HepG2 (cell line): ENCODE measurements at regions not wholly inside any gene's neighbourhood (a gene's known extent, or its start where the extent isn't known, plus 50 kb on each side); places are given as distances from the start of the nearest gene placed in this dataset.
A peak's percentile ranks its signal among the peaks of the same experiment; 100 is the strongest.

Source experiments
- CBX2 ChIP-seq, 2 experiments: fragments of 200-600 bp in 1 of 2; sonication (generic); formaldehyde crosslinking in 1 of 2; IDR thresholded peaks; 2 replicates each; pipeline versions ENCODE4 v1.7.0 to v1.8.1; 2018 to 2022; ENCODE audit warnings: low read depth in 2 of 2, low read length in 1 of 2, mild to moderate bottlenecking in 1 of 2, missing genetic modification reagents in 1 of 2
- CCDC6 ChIP-seq: sonication (generic); formaldehyde crosslinking; IDR thresholded peaks from 2 replicates; pipeline ENCODE4 v1.8.1; 2022; ENCODE audit warnings: mild to moderate bottlenecking, missing genetic modification reagents, moderate library complexity
- CREB1 ChIP-seq, 2 experiments: fragments of 450-650 bp in 1 of 2; IDR thresholded peaks; 2 replicates each; pipeline ENCODE4 v1.6.1; 2016 to 2017; ENCODE audit warnings: control low read depth in 1 of 2, mild to moderate bottlenecking in 1 of 2, missing compliant biosample characterization in 1 of 2, missing genetic modification characterization in 1 of 2
- DNMT3B ChIP-seq: conservative IDR thresholded peaks from 2 replicates; pipeline ENCODE4 v1.6.1; 2016; ENCODE audit warnings: missing biosample characterization, control low read depth
- LCORL ChIP-seq, 2 experiments: fragments of 450-650 bp in 1 of 2; sonication (generic) in 1 of 2; formaldehyde crosslinking in 1 of 2; IDR thresholded peaks; 2 replicates each; pipeline versions ENCODE4 v1.5.0 to v1.6.1; 2017 to 2020; ENCODE audit warnings: antibody characterized with exemption in 1 of 2, missing genetic modification reagents in 1 of 2
- MAF1 ChIP-seq: sonication (generic); formaldehyde crosslinking; IDR thresholded peaks from 2 replicates; pipeline ENCODE4 v1.5.0; 2020; ENCODE audit warnings: missing genetic modification reagents, borderline replicate concordance
- NPAS2 ChIP-seq: sonication (generic); formaldehyde crosslinking; IDR thresholded peaks from 2 replicates; pipeline ENCODE4 v1.8.0; 2022; ENCODE audit warnings: mild to moderate bottlenecking, missing genetic modification reagents, borderline replicate concordance
- NR2C2 ChIP-seq: sonication (generic); formaldehyde crosslinking; IDR thresholded peaks from 2 replicates; pipeline ENCODE4 v1.4.0; 2020; ENCODE audit warnings: missing genetic modification reagents, mild to moderate bottlenecking, moderate library complexity, borderline replicate concordance
- POLR2G ChIP-seq: fragments of 200-400 bp; formaldehyde crosslinking; IDR thresholded peaks from 2 replicates; pipeline ENCODE4 v1.6.1; 2018; ENCODE audit warnings: mild to moderate bottlenecking, low read depth, low read length, moderate library complexity
- ZBTB7B ChIP-seq: sonication (generic); formaldehyde crosslinking; IDR thresholded peaks from 2 replicates; pipeline ENCODE4 v1.4.0; 2020; ENCODE audit warnings: missing genetic modification reagents
- ZNF18 ChIP-seq: sonication (generic); formaldehyde crosslinking; IDR thresholded peaks from 2 replicates; pipeline ENCODE4 v1.8.0; 2022; ENCODE audit warnings: mild to moderate bottlenecking, missing genetic modification reagents; ENCODE audit not compliant: insufficient replicate concordance
- ZNF383 ChIP-seq: sonication (generic); formaldehyde crosslinking; IDR thresholded peaks from 2 replicates; pipeline ENCODE4 v1.4.0; 2020; ENCODE audit warnings: missing genetic modification reagents, mild to moderate bottlenecking, borderline replicate concordance
- ZNF652 ChIP-seq: IDR thresholded peaks from 2 replicates; pipeline ENCODE4 v1.6.1; 2016; ENCODE audit warnings: low read depth, borderline replicate concordance
- ZNF768 ChIP-seq: sonication (generic); formaldehyde crosslinking; IDR thresholded peaks from 2 replicates; pipeline ENCODE4 v1.4.0; 2020; ENCODE audit warnings: missing genetic modification reagents
- ZNF790 ChIP-seq: sonication (generic); formaldehyde crosslinking; IDR thresholded peaks from 2 replicates; pipeline ENCODE4 v1.8.0; 2022; ENCODE audit warnings: missing genetic modification reagents, mild to moderate bottlenecking, borderline replicate concordance
- TF ChIP-seq, protein P1 (sequence below): IDR thresholded peaks from 2 replicates; pipeline ENCODE4 v1.6.1; 2016; ENCODE audit warnings: low read depth, control low read depth
- TF ChIP-seq, protein P2 (sequence below): sonication (generic); formaldehyde crosslinking; IDR thresholded peaks from 2 replicates; pipeline ENCODE4 v1.5.0; 2020; ENCODE audit warnings: mild to moderate bottlenecking, missing genetic modification reagents, moderate library complexity
- TF ChIP-seq, protein P3 (sequence below): sonication (generic); IDR thresholded peaks from 2 replicates; pipeline ENCODE4 v1.6.1; 2016; ENCODE audit warnings: low read depth, borderline replicate concordance
- TF ChIP-seq, protein P4 (sequence below): sonication (generic); formaldehyde crosslinking; IDR thresholded peaks from 2 replicates; pipeline ENCODE4 v1.4.0; 2020; ENCODE audit warnings: missing genetic modification reagents, borderline replicate concordance

- TF ChIP-seq, protein P1, sequence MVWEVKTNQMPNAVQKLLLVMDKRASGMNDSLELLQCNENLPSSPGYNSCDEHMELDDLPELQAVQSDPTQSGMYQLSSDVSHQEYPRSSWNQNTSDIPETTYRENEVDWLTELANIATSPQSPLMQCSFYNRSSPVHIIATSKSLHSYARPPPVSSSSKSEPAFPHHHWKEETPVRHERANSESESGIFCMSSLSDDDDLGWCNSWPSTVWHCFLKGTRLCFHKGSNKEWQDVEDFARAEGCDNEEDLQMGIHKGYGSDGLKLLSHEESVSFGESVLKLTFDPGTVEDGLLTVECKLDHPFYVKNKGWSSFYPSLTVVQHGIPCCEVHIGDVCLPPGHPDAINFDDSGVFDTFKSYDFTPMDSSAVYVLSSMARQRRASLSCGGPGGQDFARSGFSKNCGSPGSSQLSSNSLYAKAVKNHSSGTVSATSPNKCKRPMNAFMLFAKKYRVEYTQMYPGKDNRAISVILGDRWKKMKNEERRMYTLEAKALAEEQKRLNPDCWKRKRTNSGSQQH = no peak; the same call in 1 of the 2 replicates
- peak; percentile 81; the same call in 1 of the 2 replicates for TF ChIP-seq CCDC6 (CRISPR knock-in tag)
- TF ChIP-seq DNMT3B (CRISPR knock-in tag) = peak; percentile 58; the same call in 1 of the 2 replicates
- TF ChIP-seq, protein P2, sequence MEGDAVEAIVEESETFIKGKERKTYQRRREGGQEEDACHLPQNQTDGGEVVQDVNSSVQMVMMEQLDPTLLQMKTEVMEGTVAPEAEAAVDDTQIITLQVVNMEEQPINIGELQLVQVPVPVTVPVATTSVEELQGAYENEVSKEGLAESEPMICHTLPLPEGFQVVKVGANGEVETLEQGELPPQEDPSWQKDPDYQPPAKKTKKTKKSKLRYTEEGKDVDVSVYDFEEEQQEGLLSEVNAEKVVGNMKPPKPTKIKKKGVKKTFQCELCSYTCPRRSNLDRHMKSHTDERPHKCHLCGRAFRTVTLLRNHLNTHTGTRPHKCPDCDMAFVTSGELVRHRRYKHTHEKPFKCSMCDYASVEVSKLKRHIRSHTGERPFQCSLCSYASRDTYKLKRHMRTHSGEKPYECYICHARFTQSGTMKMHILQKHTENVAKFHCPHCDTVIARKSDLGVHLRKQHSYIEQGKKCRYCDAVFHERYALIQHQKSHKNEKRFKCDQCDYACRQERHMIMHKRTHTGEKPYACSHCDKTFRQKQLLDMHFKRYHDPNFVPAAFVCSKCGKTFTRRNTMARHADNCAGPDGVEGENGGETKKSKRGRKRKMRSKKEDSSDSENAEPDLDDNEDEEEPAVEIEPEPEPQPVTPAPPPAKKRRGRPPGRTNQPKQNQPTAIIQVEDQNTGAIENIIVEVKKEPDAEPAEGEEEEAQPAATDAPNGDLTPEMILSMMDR = peak; percentile 28
- TF ChIP-seq ZNF383 (CRISPR knock-in tag) = no peak
- peak; percentile 52 for TF ChIP-seq POLR2G
- 0 out of 2 replicates have a peak, but pooled peaks have one; percentile 33 for TF ChIP-seq MAF1 (CRISPR knock-in tag)
- peak; percentile 57 for TF ChIP-seq ZNF652
- peak; percentile 93 for TF ChIP-seq LCORL (IDR thresholded peaks at IDR 0.05)
- TF ChIP-seq LCORL (CRISPR knock-in tag; IDR thresholded peaks at IDR 0.05) = peak; percentile 97
- no peak for TF ChIP-seq CREB1 (IDR thresholded peaks at IDR 0.05)
- TF ChIP-seq CREB1 (CRISPR knock-in tag; IDR thresholded peaks at IDR 0.05) = peak; percentile 80; the same call in 1 of the 2 replicates
- peak; percentile 93 for TF ChIP-seq ZBTB7B (CRISPR knock-in tag)
- TF ChIP-seq ZNF18 = peak; percentile 97
- TF ChIP-seq ZNF790 (CRISPR knock-in tag) = 0 out of 2 replicates have a peak, but pooled peaks have one; percentile 23
- TF ChIP-seq, protein P3, sequence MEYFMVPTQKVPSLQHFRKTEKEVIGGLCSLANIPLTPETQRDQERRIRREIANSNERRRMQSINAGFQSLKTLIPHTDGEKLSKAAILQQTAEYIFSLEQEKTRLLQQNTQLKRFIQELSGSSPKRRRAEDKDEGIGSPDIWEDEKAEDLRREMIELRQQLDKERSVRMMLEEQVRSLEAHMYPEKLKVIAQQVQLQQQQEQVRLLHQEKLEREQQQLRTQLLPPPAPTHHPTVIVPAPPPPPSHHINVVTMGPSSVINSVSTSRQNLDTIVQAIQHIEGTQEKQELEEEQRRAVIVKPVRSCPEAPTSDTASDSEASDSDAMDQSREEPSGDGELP = peak; percentile 67; the same call in 1 of the 2 replicates
- TF ChIP-seq NPAS2 (CRISPR knock-in tag) = 0 out of 2 replicates have a peak, but pooled peaks have one; percentile 21
- no peak for TF ChIP-seq CBX2 (IDR thresholded peaks at IDR 0.05; ENCODE audit: low read depth, low read length)
- TF ChIP-seq CBX2 (CRISPR knock-in tag; IDR thresholded peaks at IDR 0.05; ENCODE audit: low read depth) = no peak
- TF ChIP-seq ZNF768 (CRISPR knock-in tag) = 0 out of 2 replicates have a peak, but pooled peaks have one; percentile 30
- TF ChIP-seq, protein P4, sequence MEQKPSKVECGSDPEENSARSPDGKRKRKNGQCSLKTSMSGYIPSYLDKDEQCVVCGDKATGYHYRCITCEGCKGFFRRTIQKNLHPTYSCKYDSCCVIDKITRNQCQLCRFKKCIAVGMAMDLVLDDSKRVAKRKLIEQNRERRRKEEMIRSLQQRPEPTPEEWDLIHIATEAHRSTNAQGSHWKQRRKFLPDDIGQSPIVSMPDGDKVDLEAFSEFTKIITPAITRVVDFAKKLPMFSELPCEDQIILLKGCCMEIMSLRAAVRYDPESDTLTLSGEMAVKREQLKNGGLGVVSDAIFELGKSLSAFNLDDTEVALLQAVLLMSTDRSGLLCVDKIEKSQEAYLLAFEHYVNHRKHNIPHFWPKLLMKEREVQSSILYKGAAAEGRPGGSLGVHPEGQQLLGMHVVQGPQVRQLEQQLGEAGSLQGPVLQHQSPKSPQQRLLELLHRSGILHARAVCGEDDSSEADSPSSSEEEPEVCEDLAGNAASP = peak; percentile 98
- TF ChIP-seq NR2C2 = peak; percentile 90
Measured at GRCh38 chr16:10265770-10266615, 83.8 kb upstream of the GRIN2A start (continued).
